ENCODE measurements at regions not wholly inside any gene's neighbourhood (a gene's known extent, or its start where the extent isn't known, plus 50 kb on each side); places are given as distances from the start of the nearest gene placed in this dataset.

DNA sequence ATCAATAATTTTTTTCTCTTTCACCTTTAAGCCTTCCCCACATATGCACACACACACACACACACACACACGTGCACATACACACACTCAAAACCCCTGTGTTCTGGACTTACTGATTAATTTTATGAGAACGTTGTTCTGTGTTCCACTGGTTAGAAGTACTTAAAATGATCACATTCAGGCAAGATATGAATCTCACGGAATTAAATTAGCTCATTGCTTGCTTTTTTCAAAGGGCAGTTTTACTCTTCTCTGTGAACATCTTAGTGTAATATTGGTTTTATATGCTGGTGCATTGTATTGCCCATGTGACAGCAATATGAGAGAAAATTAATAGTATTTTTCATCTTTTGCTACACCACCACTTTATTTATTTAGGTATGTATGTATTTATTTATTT, 377.3 kb upstream of the RBFOX1 start:
- CTCF ChIA-PET, result no interaction called here
- POLR2A ChIA-PET, result no interaction called here

DNA sequence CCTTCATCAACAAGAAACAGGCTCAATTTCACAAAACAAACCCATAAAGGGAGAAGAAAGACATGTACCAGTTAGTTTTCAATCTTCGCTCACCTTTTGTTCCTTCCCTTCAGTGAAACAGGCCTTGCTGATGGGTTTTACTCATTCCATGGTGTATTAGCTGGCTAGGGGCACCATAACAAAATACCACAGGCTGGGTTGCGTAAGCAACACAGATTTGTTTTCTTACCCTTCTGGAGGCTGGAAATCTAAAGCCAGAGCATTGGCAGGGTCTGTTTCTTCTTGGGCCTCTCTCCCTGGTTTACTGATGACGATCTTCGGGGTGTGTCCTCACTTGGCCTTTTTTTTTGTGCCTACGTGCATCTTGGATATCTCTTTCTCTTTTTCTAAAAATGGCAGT, 383.4 kb upstream of the RBFOX1 start:
- ChIA-PET CTCF (no interaction called here), POLR2A (no interaction called here)

DNA sequence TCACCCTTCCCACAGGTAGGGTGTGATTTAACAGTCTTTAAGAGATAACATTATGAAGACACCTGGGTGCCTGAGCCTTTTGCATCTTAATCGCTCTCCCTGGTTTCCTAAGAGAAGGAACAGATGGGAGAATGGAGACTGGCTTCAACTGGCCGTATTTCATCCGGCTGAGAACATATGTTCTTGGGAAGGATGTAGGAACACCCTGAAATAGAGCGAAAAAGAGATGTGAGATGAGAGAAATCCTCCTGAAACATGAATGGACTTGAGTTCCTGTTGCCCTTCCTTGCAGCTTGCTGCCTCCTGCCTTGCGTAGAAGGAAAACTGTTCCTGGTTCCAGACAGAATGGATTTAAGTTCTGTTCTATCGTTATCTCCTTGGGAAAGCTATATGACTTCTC, 385.4 kb upstream of the RBFOX1 start:
- ChIA-PET CTCF (no interaction called here), POLR2A (no interaction called here)

DNA sequence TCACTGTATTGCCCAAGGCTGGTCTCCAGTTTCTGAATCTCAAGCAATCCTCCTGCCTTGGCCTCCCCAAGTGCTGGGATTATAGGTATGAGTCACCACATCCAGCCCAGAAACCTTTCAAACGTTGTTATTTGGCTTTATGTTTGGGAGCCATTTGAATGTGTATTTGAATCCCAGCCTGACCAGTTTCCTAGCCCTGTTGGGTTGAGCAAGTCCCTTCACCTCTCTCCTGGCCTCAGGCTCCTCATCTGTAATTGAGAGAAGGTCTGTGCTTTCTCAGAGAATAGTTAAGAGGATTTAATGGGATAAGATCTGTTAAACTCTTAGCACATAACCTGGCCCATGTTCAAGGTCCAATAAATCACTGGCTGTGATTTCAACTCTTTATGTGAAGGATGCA, 385.8 kb upstream of the RBFOX1 start:
- POLR2A ChIA-PET, result no interaction called here
- CTCF ChIA-PET, result no interaction called here

DNA sequence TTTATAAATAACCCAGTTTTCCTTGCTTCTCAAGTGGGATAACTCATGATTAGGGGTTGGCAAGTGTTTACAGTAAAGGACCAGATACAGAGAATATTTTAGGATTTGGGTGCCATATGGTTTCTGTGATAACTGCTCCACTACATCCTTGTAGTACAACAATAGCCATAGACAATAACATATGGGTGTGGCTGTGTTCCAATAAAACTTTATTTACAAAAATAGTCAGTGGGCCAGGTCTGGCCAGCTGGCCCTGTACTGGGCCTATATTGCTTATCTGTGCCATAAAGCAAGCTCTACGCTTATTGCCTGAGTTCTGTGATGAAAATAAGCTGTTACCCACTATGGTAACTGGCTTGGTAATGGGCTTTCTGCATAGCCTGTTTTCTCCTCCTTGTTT, 386.5 kb upstream of the RBFOX1 start:
- ChIA-PET CTCF (no interaction called here), POLR2A (no interaction called here)

DNA sequence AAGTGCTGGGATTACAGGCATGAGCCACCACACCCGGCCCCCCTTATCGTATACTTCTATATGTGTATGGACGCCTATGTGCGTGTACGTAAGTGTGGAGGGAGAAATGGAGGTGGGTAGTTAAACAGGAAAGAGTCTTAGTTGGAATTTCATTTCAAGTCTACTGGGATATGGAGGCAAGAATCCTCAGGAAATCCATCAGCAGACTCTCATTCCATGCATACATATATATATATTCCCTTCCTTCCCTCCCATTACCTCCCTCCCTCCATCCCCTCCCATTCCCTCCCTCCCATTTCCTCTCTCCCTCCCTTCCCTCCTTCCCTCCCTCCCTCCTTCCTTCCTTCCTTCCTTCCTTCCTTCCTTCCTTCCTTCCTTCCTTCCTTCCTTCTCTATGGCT, 391.7 kb upstream of the RBFOX1 start:
- CTCF ChIA-PET, result no interaction called here
- POLR2A ChIA-PET, result no interaction called here

DNA sequence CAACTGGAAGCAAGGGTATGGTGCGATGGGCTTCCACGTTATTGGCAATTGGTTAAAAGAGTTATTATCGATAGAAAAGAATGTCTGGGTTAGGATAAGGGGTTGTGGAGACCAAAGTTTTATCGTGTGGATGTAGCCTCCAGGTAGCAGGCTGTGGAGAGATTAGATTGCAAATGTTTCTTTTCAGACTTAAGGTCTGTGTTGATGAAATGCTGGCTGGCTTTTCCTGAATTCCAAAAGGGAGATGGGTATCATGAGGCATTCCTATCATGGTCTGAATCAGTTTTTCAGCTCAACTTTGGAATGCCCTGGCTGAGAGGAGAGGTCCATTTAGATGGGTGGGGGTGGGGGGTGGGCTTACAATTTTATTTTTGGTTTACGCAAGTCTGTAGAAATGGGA, 395.0 kb upstream of the RBFOX1 start:
- ChIA-PET POLR2A (no interaction called here), CTCF (no interaction called here)

DNA sequence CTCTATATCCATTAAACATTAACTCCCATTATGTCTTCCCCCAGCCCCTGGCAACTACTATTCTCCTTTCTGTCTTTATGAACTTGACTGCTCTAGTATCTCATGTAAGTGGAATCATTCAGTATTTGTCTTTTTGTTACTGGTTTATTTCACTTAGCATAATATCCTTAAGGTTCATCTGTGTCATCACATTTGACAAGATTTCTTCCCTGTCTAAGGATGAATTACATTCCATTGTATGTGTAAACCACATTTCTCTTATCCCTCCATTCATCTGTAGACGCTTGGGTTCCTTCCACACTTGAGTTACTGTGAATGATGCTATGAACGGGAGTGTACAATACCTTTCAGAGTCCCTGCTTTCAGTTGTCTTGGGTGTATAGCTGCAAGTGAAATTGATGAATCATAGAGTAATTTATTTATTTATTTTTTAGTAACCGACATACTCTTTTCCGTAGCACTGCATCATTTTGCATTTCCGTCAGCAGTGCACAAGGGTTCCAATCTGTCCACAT, 399.7 kb upstream of the RBFOX1 start:
- POLR2A ChIA-PET, result no interaction called here
- CTCF ChIA-PET, result no interaction called here

DNA sequence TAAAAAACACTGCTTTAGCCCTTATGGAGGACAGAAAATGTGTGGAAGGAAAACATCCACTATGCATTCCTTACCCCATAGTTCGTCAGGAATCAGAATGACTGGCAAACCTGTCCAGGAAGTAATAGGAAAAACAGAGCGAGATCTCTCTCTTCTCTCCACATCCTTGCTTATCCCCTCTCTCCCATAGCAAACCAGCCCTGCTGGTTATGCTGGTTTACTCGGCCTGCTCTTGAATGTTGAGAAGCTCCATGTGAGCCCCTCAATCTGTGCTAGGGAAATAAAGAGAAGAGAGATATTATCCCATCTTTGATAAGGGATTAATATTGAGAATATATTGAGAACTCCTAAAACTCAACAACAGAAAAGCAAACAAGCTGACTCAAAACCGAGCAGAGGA, 402.8 kb upstream of the RBFOX1 start:
- POLR2A ChIA-PET, result no interaction called here

DNA sequence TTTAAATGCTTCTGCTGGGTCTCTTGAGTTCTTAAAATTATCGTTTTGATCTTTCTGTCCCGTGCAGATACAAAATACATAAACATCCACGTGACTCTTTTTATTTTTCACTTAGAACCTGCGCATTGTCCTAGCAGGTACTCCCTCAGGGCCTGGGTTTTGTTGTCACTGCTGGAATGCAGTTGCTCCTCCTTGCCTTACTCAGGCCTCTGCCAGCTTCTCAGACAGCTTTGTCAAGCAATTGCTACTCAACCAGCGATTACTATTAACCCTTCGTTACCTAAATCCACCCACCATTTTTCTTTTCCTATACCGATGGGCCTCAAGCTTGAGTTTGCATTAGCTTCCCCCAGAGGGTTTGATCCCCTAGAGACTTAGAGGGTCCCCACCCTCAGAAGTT, 405.9 kb upstream of the RBFOX1 start:
- ChIA-PET POLR2A (no interaction called here), CTCF (no interaction called here)

More for the DNA sequence above, 402.8 kb upstream of the RBFOX1 start:
- CTCF ChIA-PET, result no interaction called here

DNA sequence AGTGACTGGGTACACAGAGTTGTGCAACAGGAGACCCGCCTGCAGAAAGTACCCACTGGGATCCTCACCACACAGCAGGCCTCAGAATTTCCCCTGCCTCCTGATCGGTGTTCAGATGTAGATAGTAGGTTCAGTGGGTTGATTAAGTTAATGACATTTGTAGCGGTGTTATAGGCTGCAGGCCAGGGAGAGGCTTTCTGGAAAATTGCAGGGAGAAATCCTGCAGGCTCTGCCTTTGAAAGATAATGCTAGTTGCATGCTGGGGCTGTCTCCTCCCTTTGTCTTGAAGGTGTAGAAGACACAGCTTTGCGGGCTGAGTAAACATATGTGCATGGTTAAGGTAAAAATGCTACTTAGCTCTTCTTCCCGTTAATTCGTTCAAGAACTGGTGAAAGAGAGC, 406.3 kb upstream of the RBFOX1 start:
- POLR2A ChIA-PET, result no interaction called here
- CTCF ChIA-PET, result no interaction called here

DNA sequence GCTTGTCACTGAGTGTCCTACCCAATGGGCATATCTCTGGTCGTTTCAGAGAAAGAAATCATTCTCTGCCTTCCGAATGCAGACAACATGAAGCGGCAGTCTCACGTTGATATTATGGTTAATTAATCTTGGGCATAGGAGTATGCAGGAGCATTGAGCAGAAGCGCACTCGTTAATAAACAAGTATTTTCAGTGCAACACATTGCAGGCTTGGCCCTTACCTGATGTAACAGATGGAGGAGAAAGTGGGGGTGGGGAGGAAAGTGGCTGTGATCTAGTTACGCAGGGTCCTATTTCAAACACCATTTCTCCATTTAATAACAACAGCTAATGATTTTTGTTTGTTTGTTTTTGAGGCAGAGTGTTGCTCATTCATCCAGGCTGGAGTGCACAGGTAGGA, 414.0 kb upstream of the RBFOX1 start:
- ChIA-PET CTCF (no interaction called here), POLR2A (no interaction called here)

DNA sequence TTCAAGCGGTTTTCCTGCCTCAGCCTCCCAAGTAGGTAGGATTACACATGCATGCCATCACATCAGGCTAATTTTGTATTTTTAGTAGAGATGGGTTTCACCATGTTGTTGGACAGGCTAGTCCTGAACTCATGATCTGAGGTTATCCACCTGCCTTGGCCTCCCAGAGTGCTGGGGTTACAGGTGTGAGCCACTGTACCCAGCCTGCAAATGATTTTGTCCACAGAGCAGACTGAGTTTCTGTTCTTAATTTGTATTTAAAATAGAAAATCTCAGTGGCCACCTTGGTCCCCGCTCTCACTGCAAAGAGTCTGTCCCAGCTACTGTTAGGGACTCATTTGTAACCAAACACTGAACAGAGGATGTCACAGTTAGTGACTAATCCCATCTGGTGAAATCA, 415.7 kb upstream of the RBFOX1 start:
- ChIA-PET CTCF (no interaction called here), POLR2A (no interaction called here)

DNA sequence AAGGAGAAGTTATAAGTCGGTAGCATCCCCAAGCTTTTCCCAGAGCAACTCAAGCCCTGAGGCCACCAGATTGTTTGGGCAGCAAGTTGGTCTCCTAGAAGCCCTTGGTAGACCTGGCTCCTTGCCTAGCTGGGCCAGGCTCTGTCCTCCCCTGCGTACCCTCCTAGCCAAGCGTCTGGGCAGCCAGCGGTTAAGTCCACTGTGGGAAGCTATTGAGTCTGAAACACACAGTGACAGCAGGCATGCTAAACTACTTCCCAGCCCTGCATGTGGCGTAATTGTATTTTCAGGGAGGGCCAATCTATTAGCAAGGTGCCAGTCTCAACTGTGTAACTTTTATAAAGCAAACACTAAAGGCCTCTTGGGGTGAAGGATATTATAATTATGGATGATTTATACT, 419.1 kb upstream of the RBFOX1 start:
- ChIA-PET POLR2A (no interaction called here), CTCF (no interaction called here)

DNA sequence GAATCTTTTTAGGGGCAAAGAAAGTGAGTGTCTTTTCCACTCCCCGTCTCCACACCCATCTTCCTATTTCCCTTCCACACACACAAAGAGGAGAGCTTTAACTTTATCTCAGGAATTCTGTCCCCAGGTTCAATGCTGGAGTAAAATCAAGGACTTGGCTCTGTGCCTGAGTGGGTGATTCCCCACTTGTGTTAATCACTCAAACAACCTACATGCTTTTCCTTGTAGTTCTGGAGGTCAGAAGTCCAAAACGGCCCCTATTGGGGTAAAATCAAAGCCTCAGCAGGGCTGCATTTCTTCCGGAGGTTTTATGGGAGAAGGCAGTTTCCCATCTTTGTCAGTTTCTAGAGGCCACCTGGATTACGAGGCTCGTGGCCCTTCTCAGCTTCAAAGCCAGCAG, 422.3 kb upstream of the RBFOX1 start:
- ChIA-PET POLR2A (no interaction called here), CTCF (no interaction called here)

DNA sequence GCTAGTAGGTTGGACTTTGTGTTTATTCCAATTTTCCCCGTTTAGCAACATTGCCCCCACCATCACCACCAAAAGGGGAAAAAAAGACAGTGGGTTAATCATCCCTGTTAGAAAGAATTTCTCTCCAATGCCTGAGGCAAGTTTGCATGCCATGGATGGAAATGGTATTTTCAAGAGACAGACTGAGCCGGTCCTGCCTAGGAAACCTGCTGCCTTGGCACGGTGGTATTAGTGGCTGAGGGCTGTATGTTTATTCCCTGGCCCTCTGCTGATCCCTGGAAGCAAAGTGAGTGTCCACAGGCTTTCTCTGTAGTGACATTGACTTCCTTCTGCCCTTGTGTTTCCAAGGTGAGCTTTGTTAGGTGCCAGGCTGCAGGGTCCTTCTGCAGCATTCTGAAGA, 427.0 kb upstream of the RBFOX1 start:
- CTCF ChIA-PET, result no interaction called here
- POLR2A ChIA-PET, result no interaction called here

DNA sequence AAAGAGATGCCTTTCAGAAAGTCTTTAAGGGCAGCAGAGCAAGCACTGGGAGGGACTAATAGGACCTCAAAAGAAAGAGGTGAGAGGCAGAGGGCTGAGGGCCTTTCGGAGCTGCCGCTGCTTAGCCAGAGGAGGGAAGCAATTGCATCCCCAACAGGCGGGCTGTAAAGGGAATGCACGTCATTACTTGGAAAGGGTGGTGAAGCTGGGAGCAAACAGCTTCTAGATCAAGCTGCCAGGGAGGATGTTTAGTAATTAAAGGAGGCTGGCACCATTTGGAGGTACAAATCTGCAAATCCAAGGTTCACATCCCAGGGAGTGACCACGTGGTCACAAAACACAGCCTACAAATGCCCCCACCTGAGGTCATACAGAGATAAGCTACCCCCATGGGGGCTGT, 429.0 kb upstream of the RBFOX1 start:
- ChIA-PET POLR2A (no interaction called here), CTCF (no interaction called here)

DNA sequence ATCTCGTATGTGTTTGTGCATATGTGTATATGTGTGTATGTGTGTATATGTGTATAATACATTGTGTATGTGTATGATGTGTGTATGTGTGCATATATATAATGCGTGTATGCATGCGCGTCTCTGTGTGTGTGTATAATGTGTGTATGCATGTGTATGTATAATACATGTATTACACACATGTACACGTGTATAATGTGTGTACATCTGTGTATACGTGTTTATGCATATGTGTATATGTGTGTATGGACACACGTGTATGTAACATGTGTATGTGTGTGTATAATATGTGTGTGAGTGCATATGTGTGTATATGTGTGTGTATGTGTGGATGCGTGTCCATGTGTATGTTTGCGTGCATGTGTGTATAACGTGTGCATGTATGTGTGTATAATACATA, 433.7 kb upstream of the RBFOX1 start:
- ChIA-PET POLR2A (no interaction called here), CTCF (no interaction called here)

DNA sequence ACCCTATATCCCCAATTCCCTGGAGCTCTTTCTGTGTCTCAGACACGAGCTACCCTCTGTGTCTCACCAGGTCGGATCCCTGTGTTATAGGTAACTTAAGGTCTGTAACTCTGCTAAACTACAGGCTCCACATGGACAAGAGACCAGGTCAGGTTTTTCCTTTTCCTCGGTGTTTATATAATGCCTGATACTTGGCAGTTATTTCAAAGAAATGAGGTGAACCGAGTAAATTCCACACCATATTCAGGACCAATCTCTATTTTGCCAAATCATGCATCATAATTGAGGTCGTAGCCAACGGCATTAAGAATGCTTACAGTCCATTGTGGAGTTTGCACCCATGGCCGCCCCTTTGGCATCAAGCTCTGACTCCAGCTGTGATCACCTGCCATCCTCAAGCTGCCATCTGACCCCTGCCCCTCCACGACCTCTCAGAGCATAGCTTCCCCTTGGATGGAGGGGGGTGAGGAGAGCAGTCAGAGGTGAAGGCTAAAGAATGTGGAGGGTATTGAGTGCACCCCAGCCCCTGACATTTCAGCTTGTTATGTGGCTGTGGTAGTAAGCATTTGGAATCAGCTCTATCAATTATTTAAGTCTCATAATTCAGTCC, 434.7 kb upstream of the RBFOX1 start:
- ChIA-PET POLR2A (no interaction called here), CTCF (no interaction called here)

DNA sequence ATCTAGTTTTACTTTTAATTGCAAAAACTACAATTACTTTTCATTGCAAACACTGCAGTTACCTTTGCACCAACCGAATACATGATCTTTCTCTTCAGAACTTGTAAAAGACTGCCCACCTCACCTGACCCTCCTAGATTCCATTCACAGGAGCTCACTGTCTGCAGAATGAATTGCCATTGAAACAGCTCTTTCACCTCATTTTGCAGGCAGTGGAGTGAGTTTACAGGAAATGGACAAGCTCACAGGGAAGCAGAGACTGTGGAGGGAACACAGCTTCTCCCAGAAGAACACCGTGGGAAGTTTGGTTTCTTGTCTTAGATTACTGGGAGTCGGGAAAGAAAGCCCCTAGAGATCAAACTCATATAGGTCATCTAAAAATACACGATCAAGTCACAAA, 439.7 kb upstream of the RBFOX1 start:
- CTCF ChIA-PET, result no interaction called here
- POLR2A ChIA-PET, result no interaction called here

DNA sequence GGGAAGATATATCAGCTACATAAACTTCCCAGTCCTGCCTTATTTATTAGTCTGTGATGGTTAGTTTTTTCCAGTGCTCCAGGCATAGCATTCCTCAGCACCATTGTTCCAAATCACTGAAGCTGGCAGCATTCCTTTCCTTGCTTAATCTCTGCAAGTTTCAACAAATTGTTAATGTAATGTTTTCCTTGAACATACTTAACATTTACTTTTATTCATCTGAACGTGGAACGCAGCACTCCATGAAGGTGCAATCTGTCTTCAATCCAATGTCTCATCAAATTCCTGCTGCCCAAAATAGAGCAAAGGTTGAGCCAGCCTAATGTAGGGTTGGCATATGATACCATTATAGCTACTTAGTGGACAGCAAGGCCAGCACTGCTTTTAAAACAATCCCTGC, 441.1 kb upstream of the RBFOX1 start:
- ChIA-PET CTCF (no interaction called here), POLR2A (no interaction called here)

DNA sequence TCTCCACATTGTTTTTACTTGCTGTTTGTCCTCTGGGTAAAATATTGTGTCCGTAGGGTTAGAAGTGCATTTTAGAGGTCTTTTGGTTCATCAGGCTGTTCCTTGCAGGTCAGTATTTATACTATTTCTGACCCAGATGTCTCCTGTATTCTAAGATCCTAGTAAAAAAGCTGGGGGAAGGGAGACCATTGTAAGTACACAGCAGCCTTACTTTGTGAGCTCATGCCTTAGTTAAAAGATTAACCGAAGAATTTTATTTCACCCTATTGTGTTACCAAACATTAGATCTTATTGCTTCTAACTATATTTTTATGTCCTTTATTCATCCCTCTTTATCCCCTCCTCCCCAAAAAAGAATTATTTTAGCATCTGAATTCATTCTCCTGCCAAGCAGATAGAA, 444.1 kb upstream of the RBFOX1 start:
- POLR2A ChIA-PET, result no interaction called here

DNA sequence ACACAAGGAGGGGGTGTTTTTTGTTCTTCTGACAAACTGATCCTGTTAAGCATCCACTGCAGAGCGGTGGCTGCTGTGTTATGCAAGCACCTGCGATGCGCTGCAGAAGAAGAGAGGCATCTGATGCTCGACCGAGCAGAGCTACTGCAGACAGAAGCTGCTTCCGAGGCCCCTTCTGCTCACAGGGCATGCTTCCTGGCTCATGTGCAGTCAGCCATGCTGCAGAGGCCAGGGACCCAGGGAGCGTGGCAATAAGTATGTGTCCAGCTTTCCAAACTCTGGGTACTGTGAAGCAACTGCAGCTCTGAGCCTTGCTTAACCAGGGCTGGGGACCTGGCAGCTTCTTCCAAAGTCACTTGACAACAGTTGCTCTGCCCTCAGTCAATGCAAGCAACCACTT, 448.6 kb upstream of the RBFOX1 start:
- CTCF ChIA-PET, result no interaction called here
- POLR2A ChIA-PET, result no interaction called here

More for the DNA sequence above, 444.1 kb upstream of the RBFOX1 start:
- CTCF ChIA-PET, result no interaction called here
